ENCODE measurements at regions not wholly inside any gene's neighbourhood (a gene's known extent, or its start where the extent isn't known, plus 50 kb on each side); places are given as distances from the start of the nearest gene placed in this dataset.

DNA sequence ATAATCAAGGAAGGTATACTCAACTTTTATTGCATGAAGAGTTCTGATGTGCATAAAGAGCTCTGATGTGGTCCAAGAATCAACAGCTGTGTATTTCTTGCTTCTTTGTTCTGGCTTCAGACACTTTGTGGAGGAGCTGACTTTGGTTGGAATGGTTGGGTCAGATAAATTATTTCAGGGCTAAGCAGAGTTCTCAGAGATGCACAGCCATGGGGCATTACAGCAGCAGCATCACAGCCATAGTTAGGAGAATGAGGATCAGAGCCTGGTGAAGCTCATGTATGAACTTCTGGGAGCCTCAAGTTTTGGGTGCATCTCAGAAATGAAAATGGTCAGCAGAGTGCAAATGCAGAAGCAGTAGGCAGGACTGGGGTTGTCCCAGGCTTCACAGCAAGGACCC, 267.4 kb upstream of the RUNX1 start:
- TF ChIP-seq, protein P1, sequence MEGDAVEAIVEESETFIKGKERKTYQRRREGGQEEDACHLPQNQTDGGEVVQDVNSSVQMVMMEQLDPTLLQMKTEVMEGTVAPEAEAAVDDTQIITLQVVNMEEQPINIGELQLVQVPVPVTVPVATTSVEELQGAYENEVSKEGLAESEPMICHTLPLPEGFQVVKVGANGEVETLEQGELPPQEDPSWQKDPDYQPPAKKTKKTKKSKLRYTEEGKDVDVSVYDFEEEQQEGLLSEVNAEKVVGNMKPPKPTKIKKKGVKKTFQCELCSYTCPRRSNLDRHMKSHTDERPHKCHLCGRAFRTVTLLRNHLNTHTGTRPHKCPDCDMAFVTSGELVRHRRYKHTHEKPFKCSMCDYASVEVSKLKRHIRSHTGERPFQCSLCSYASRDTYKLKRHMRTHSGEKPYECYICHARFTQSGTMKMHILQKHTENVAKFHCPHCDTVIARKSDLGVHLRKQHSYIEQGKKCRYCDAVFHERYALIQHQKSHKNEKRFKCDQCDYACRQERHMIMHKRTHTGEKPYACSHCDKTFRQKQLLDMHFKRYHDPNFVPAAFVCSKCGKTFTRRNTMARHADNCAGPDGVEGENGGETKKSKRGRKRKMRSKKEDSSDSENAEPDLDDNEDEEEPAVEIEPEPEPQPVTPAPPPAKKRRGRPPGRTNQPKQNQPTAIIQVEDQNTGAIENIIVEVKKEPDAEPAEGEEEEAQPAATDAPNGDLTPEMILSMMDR (IDR thresholded peaks at IDR 0.05; ENCODE audit: low read depth, low read length, missing control alignments) = no peak
- no peak for DNase-seq (ENCODE audit: extremely low read depth, low read depth)
- no peak overlapping the region for H3K4me3 ChIP-seq (replicated peaks; ENCODE audit: low read depth, low read length)

DNA sequence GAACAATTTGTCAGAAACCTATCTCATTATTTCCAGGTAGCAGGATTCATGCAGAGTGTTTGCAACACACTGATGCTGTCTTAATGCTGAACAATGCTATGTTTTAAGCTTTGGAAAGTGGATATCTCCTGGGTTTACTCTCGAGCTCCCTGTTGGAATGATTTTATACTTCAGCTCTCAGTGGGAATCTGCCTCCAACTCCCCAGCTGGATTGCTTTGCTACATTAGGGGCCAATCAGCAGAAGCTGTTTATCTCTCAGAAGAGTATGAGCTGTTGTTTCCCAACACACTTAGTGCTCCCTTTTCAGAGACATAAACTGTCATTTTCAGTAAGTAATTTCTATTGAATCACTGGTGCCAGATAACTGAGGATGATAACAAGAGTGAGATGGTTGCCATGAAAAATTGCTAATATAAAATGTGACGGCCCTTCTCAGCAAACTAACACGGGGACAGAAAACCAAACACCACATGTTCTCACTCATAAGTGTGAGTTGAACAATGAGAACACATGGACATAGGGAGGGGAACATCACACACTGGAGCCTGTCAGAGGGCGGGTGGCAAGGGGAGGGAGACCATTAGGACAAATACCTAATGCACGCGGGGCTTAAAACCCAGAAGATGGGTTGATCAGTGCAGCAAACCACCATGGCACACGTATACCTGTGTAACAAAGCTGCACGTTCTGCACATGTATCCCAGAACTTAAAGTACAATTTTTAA, 265.9 kb upstream of the RUNX1 start:
- no peak overlapping the region for H3K4me3 ChIP-seq (replicated peaks; ENCODE audit: low read depth, low read length)
- no peak for DNase-seq (ENCODE audit: extremely low read depth, low read depth)
- TF ChIP-seq, protein P1 (IDR thresholded peaks at IDR 0.05; ENCODE audit: low read depth, low read length, missing control alignments) = no peak

DNA sequence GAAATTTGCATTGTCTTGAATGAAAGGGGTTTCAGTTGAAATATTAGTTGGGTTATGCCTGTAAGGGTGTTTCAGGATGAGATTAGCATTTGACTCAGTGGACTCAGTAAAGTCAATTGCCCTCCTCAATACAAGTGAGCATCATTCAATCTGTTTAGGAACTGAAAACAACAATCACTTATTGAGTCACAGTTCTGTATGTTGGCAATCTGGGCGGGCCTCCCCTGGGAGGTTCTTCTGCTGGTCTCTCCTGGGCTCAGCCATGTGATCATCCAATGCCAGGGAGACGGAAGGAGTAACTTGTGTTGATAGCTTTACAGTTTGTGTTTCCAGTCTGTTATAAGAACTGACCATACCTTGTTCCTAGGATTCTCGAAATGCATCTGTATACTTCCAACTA, 262.9 kb upstream of the RUNX1 start:
- DNase-seq (ENCODE audit: extremely low read depth, low read depth) = no peak
- H3K4me3 ChIP-seq (replicated peaks; ENCODE audit: low read depth, low read length) = no peak overlapping the region
- TF ChIP-seq, protein P1 (IDR thresholded peaks at IDR 0.05; ENCODE audit: low read depth, low read length, missing control alignments) = no peak

DNA sequence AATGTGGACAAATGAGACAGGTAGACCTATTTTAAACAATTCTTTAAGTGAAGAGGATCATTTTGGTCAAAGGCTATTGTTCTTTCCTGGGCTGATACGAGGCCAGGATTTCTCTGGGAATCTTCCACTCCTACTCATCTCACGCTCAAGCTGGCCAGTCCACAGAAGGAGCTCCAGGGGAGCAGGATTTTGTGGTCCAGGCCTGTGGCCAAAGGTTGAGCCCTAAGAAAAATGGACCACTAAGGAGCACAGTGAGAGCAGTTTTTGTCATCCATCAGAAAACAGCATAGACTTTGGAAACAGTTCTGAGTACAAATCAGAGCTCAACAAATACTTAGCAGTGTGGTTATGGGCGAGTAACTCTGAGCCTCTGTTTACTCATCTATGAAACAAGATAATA, 260.2 kb upstream of the RUNX1 start:
- no peak for DNase-seq (ENCODE audit: extremely low read depth, low read depth)
- TF ChIP-seq, protein P1 (IDR thresholded peaks at IDR 0.05; ENCODE audit: low read depth, low read length, missing control alignments) = no peak
- H3K4me3 ChIP-seq (replicated peaks; ENCODE audit: low read depth, low read length) = no peak overlapping the region

DNA sequence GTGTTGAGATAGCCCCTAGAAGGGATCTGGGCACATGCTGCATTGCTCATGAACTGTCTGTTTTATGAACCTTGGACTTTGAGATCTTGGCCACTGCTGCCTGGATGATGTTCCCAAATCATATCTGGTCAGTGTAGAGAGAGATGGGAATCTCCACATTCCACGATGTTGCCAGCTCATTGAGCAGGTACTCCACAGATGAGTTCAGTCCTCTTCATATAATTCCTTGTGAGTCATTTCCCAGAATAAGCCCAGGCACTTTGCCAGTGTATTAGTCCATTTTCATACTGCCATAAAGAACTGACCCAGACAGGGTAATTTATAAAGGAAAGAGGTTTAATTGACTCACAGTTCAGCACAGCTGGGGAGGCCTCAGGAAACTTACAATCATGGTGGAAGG, 254.0 kb upstream of the RUNX1 start:
- H3K4me3 ChIP-seq (replicated peaks; ENCODE audit: low read depth, low read length) = no peak overlapping the region
- TF ChIP-seq, protein P1 (IDR thresholded peaks at IDR 0.05; ENCODE audit: low read depth, low read length, missing control alignments) = no peak
- DNase-seq (ENCODE audit: extremely low read depth, low read depth) = peak; percentile 75

DNA sequence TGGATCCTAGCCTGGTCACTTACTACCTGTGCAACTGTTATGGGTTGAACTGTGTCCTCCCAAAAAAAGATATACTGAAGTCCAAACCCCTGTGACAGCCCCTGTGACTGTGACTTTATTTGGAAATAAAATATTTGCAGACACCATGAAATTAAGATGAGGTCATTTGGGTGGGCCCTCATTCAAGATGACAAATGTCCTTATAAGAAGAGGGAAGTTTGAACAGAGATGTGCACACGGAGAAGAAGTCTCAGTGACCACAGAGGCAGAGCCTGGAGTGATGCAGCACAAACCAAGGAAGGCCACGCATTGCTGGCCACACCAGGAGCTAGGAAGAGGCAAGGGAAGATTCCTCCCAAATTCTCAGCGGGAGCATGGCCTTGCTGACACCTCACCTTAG, 249.7 kb upstream of the RUNX1 start:
- TF ChIP-seq, protein P1 (IDR thresholded peaks at IDR 0.05; ENCODE audit: low read depth, low read length, missing control alignments) = no peak
- no peak for DNase-seq (ENCODE audit: extremely low read depth, low read depth)
- no peak overlapping the region for H3K4me3 ChIP-seq (replicated peaks; ENCODE audit: low read depth, low read length)

DNA sequence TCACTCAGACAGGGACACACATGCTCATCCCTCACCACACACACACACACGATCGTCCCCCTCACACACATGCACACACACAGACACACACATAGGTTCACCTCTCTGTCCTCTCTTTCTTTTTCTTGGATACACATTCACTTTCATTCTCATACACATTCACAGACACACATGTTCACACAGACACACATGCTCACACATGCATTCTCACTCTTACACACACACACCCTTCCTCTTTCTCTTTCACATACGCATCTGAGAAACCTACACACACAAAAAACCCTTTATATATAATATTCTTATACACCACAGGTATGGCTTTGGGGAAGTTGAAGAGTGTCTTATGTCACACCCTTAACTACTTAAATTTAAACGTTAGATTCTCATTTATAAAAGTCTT, 248.6 kb upstream of the RUNX1 start:
- H3K4me3 ChIP-seq (replicated peaks; ENCODE audit: low read depth, low read length) = no peak overlapping the region
- DNase-seq (ENCODE audit: extremely low read depth, low read depth) = no peak
- TF ChIP-seq, protein P1 (IDR thresholded peaks at IDR 0.05; ENCODE audit: low read depth, low read length, missing control alignments) = no peak

Measured in HFF-Myc (cell line).